WTC11 (cell line): ENCODE measurements at regions not wholly inside any gene's neighbourhood (a gene's known extent, or its start where the extent isn't known, plus 50 kb on each side); places are given as distances from the start of the nearest gene placed in this dataset.

Source experiments
- ATF3 ChIP-seq: sonication (generic); formaldehyde crosslinking; conservative IDR thresholded peaks from 2 replicates; pipeline ENCODE4 v1.8.1; 2022; ENCODE audit warnings: mild to moderate bottlenecking, missing genetic modification reagents
- CTCF ChIP-seq: fragments of 200-600 bp; IDR thresholded peaks from 2 replicates; pipeline ENCODE4 v1.8.0; 2022; ENCODE audit warnings: antibody characterized with exemption
- ELF4 ChIP-seq: sonication (generic); formaldehyde crosslinking; IDR thresholded peaks from 2 replicates; pipeline ENCODE4 v1.8.1; 2022; ENCODE audit warnings: low read depth, mild to moderate bottlenecking, moderate library complexity, missing genetic modification reagents
- JUN ChIP-seq: sonication (generic); formaldehyde crosslinking; IDR thresholded peaks from 2 replicates; pipeline ENCODE4 v1.8.0; 2023; ENCODE audit warnings: mild to moderate bottlenecking, missing genetic modification reagents
- MAX ChIP-seq: sonication (generic); formaldehyde crosslinking; IDR thresholded peaks from 2 replicates; pipeline ENCODE4 v1.8.0; 2022; ENCODE audit warnings: mild to moderate bottlenecking, missing genetic modification reagents
- SMAD4 ChIP-seq: sonication (generic); formaldehyde crosslinking; IDR thresholded peaks from 2 replicates; pipeline ENCODE4 v1.8.0; 2022; ENCODE audit warnings: mild to moderate bottlenecking, missing genetic modification reagents
- TCF7 ChIP-seq: sonication (generic); formaldehyde crosslinking; IDR thresholded peaks from 2 replicates; pipeline ENCODE4 v1.8.0; 2022; ENCODE audit warnings: mild to moderate bottlenecking, low read depth, missing genetic modification reagents, moderate library complexity

- TF ChIP-seq CTCF (no peak), MAX (CRISPR knock-in tag) (no peak), ELF4 (no peak), TCF7 (CRISPR knock-in tag) (no peak), SMAD4 (CRISPR knock-in tag) (no peak), JUN (no peak), ATF3 (CRISPR knock-in tag) (no peak)
These were observed 314.9 kb downstream of the TMEM121 start for GRCh38 chr14:105841022-105842009.
